GM10266 (cell line): ENCODE measurements at regions not wholly inside any gene's neighbourhood (a gene's known extent, or its start where the extent isn't known, plus 50 kb on each side); places are given as distances from the start of the nearest gene placed in this dataset.

Experiments
- DNase-seq: peaks from one replicate; pipeline ENCODE4 v3.0.0; 2012; ENCODE audit errors: extremely low spot score
- CTCF ChIP-seq: IDR thresholded peaks from 2 replicates; pipeline ENCODE4 v1.5.1; 2012; ENCODE audit warnings: mild to moderate bottlenecking, low read depth; ENCODE audit not compliant: control insufficient read depth, insufficient read depth; ENCODE audit errors: missing control alignments

- DNase-seq: no peak
- no peak for TF ChIP-seq CTCF
These were observed 127.2 kb upstream of the ZNF91 start for GRCh38 chr19:23522431-23522830.

GRCh38 chr19:23521471-23521870 is 126.2 kb upstream of the ZNF91 start:
- no peak for TF ChIP-seq CTCF
- no peak for DNase-seq

GRCh38 chr19:23520441-23520840 is 125.2 kb upstream of the ZNF91 start:
- no peak for TF ChIP-seq CTCF
- DNase-seq: no peak

- no peak for TF ChIP-seq CTCF
- DNase-seq: no peak
These were observed 123.8 kb upstream of the ZNF91 start for GRCh38 chr19:23519031-23519430.

GRCh38 chr19:23516266-23516665 is 121.0 kb upstream of the ZNF91 start:
- no peak for DNase-seq
- no peak for TF ChIP-seq CTCF

- DNase-seq: no peak
- TF ChIP-seq CTCF: no peak
These were observed 120.3 kb upstream of the ZNF91 start for GRCh38 chr19:23515551-23515950.

- TF ChIP-seq CTCF: no peak
- DNase-seq: no peak
These were observed 117.1 kb upstream of the ZNF91 start for GRCh38 chr19:23512151-23512925.
